Breast epithelium (tissue), 4 donors: ENCODE measurements at regions not wholly inside any gene's neighbourhood (a gene's known extent, or its start where the extent isn't known, plus 50 kb on each side); places are given as distances from the start of the nearest gene placed in this dataset.

Experiments used
- DNase-seq, 2 donors: peaks; one replicate each; pipeline ENCODE4 v3.0.0-alpha.2; 2019; ENCODE audit warnings: low spot score in 2 of 2
- H3K27ac ChIP-seq, 2 donors: fragments of 200-600 bp; sonication (generic) in 1 of 2; one replicate each; pipeline ENCODE4 v1.5.1; 2016 to 2019; ENCODE audit warnings: mild to moderate bottlenecking in 1 of 2
- H3K27me3 ChIP-seq, 2 donors: fragments of 200-600 bp; sonication (generic) in 1 of 2; one replicate each; pipeline versions ENCODE4 v1.5.1 to v1.6.0; 2017 to 2019; ENCODE audit warnings: control low read depth in 1 of 2, mild to moderate bottlenecking in 1 of 2
- H3K36me3 ChIP-seq: fragments of 200-600 bp; one replicate; pipeline ENCODE4 v1.5.1; 2019
- H3K4me1 ChIP-seq, 2 donors: fragments of 200-600 bp; sonication (generic); one replicate each; pipeline ENCODE4 v1.5.1; 2016 to 2019; ENCODE audit warnings: control low read depth in 1 of 2
- H3K4me3 ChIP-seq, 3 donors: fragments of 200-600 bp; sonication (generic); 1 replicate in 2 of 3; 2 replicates in 1 of 3; pipeline ENCODE4 v1.5.1; 2016 to 2019; ENCODE audit warnings: mild to moderate bottlenecking in 3 of 3, moderate library complexity in 2 of 3
- H3K9me3 ChIP-seq, 2 donors: fragments of 200-600 bp; sonication (generic) in 1 of 2; one replicate each; pipeline ENCODE4 v1.5.1; 2016 to 2019; ENCODE audit warnings: control low read depth in 1 of 2
- POLR2A ChIP-seq: fragments of 450-650 bp; IDR thresholded peaks from one replicate; pipeline ENCODE4 v1.6.1; 2016; ENCODE audit warnings: antibody characterized with exemption, mild to moderate bottlenecking, moderate library complexity
- POLR2AphosphoS5 ChIP-seq, 3 donors: sonication (generic); formaldehyde crosslinking; IDR thresholded peaks; one replicate each; pipeline ENCODE4 v1.6.1; 2017; ENCODE audit warnings: antibody characterized with exemption in 3 of 3
- intact Hi-C: fragments of 100-400 bp; cut with DNase I; formaldehyde crosslinking; loops from one replicate; pipeline ENCODE4 v1.15.1; 2023; ENCODE audit warnings: low total_unique reads
- TF ChIP-seq, protein P1 (sequence below), 3 donors: fragments of 450-650 bp; IDR thresholded peaks; one replicate each; pipeline ENCODE4 v1.5.1; 2016 to 2017; ENCODE audit warnings: antibody characterized with exemption in 3 of 3, mild to moderate bottlenecking in 3 of 3, moderate library complexity in 3 of 3

DNA sequence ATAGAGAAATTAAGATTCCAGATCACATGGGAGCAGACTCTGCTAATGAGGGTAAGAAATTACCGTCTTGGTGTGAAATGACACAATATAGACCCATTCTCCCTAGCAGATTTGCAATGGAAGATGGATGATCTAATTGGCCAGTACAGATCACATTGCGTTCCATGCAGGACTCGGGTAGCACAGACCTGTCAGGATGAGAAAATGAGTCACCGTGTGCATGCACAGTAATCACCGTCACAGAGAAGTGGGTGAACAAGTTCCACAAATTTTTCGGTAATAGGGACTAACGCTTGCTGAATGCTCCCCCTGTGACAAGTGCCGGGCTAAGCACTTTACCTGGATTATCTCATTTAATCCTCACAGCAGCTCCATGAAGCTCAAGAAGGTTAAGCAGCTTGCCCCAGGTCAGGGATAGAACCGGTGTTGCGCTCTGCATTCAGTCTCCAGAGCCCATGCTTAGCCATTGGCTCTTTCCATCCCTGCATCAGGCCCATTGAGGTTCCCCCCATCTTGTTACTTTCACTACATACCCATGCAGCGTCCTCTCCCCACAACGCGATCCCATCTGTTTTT lies 375.6 kb downstream of the FBXW7 start:
- Histone ChIP-seq H3K4me1 (no peaks in the 10 kb centered on the region), H3K9me3 (no peaks in the 10 kb centered on the region), H3K36me3 (no peaks in the 10 kb centered on the region), H3K4me3 (no peak overlapping the region), H3K27ac (no peak overlapping the region), H3K27me3 (no peaks in the 10 kb centered on the region)
- intact Hi-C loops, result no loop called here
- TF ChIP-seq POLR2A, result no peak
- TF ChIP-seq POLR2AphosphoS5 (IDR thresholded peaks at IDR 0.05), result no peak
- TF ChIP-seq, protein P1, sequence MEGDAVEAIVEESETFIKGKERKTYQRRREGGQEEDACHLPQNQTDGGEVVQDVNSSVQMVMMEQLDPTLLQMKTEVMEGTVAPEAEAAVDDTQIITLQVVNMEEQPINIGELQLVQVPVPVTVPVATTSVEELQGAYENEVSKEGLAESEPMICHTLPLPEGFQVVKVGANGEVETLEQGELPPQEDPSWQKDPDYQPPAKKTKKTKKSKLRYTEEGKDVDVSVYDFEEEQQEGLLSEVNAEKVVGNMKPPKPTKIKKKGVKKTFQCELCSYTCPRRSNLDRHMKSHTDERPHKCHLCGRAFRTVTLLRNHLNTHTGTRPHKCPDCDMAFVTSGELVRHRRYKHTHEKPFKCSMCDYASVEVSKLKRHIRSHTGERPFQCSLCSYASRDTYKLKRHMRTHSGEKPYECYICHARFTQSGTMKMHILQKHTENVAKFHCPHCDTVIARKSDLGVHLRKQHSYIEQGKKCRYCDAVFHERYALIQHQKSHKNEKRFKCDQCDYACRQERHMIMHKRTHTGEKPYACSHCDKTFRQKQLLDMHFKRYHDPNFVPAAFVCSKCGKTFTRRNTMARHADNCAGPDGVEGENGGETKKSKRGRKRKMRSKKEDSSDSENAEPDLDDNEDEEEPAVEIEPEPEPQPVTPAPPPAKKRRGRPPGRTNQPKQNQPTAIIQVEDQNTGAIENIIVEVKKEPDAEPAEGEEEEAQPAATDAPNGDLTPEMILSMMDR (IDR thresholded peaks at IDR 0.05), result no peak
- DNase-seq, result no peak

DNA sequence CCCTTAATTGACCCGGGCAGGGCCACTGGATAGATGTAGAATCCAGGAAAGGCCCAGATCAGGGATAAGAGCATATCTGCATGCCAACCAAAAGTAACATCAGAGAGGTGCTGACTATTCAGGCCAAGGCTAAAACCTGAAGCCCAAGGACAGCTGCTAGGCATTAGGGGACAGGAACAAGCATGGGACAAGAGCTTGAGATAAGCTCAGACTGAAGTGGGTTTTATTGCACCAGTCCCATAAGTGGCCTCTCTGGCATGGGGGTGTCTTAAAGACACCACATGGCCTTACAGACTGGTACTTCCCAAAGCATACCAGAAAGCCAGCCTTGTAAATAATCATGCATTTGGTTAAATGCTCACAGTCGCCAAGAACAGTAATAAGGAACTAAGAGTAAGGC lies 376.1 kb downstream of the FBXW7 start:
- no peak for DNase-seq
- Histone ChIP-seq H3K4me3 (no peak overlapping the region), H3K4me1 (no peaks in the 10 kb centered on the region), H3K27ac (no peak overlapping the region), H3K9me3 (no peaks in the 10 kb centered on the region), H3K36me3 (no peaks in the 10 kb centered on the region), H3K27me3 (no peaks in the 10 kb centered on the region)
- TF ChIP-seq POLR2AphosphoS5 (IDR thresholded peaks at IDR 0.05) (no peak), POLR2A (no peak)
- TF ChIP-seq, protein P1 (IDR thresholded peaks at IDR 0.05), result no peak
- intact Hi-C loops, result no loop called here

DNA sequence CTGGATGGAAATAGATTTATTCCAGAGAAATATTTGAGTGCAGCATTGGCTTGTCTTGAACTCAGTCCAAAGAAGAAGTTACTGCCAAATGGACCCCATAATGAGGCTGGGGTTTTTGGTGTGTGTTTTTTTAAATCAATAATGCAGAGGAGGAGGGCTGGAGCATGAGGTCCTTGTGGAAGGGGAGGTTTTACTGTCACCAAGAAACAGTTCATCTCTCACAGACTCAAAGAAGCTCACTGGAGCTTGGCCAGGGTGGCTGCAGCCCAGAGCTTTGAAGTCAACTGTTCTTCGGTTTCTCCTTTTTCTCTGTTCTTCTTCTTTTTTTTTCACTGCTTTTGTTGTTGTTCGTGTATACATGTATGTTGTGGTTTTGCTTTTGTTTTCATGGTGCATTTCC lies 377.7 kb downstream of the FBXW7 start:
- intact Hi-C loops, result no loop called here
- no peak overlapping the region for H3K4me3 ChIP-seq
- no peaks in the 10 kb centered on the region for H3K4me1 ChIP-seq
- TF ChIP-seq, protein P1 (IDR thresholded peaks at IDR 0.05), result no peak
- TF ChIP-seq POLR2AphosphoS5 (IDR thresholded peaks at IDR 0.05) (no peak), POLR2A (no peak)
- no peak overlapping the region for H3K27ac ChIP-seq
- no peaks in the 10 kb centered on the region for H3K27me3 ChIP-seq
- no peaks in the 10 kb centered on the region for H3K36me3 ChIP-seq
- no peak for DNase-seq
- H3K9me3 ChIP-seq, result no peaks in the 10 kb centered on the region

DNA sequence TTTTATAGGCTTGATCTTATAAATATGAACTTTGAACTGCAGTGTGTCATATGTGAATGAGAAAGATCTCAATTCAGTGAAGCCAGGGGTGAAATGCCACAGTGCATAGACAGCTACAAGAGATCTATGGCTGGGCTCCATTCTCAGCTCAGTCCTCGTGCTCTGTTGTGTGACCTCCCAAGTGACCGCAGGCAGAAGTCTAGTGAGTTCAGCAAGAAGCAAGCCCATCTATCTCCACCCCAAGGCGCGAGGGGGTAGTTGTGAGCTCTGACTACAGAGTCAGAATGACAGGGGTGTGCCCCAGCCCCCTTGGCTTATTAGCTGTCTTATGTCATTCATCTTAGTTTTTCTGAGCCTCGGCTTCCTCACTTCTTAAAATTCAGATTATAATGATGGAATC lies 378.3 kb downstream of the FBXW7 start:
- H3K27me3 ChIP-seq, result no peaks in the 10 kb centered on the region
- H3K4me1 ChIP-seq, result no peaks in the 10 kb centered on the region
- H3K27ac ChIP-seq, result no peak overlapping the region
- no peak overlapping the region for H3K4me3 ChIP-seq
- H3K9me3 ChIP-seq, result no peaks in the 10 kb centered on the region
- DNase-seq, result no peak
- H3K36me3 ChIP-seq, result no peaks in the 10 kb centered on the region
- TF ChIP-seq, protein P1 (IDR thresholded peaks at IDR 0.05), result no peak
- TF ChIP-seq POLR2A (no peak), POLR2AphosphoS5 (IDR thresholded peaks at IDR 0.05) (no peak)
- intact Hi-C loops, result no loop called here

DNA sequence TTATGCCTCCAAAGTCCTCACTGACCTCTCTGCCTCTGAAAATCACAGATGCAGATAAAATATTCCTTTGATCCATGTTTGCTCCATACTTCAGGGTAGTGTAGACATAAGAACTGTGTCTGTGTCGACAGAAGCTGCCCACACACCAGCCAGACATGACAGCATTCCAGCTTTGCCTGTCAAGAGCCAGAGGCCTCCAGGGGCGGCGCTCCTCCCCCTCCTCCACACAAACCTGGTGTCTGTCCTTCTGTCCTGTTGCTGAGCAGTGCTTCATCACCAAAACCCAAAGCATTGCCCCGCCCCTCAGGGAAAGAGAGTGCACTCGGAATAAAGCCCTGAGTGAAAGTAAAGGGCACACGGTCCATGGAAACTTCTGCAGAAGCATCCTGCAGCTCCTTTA lies 379.4 kb downstream of the FBXW7 start:
- no peaks in the 10 kb centered on the region for H3K9me3 ChIP-seq
- H3K27ac ChIP-seq, result no peak overlapping the region
- no peaks in the 10 kb centered on the region for H3K4me1 ChIP-seq
- no peaks in the 10 kb centered on the region for H3K27me3 ChIP-seq
- no peak for DNase-seq
- intact Hi-C loops, result no loop called here
- no peaks in the 10 kb centered on the region for H3K36me3 ChIP-seq
- no peak overlapping the region for H3K4me3 ChIP-seq
- TF ChIP-seq POLR2A (no peak), POLR2AphosphoS5 (IDR thresholded peaks at IDR 0.05) (no peak)
- TF ChIP-seq, protein P1 (IDR thresholded peaks at IDR 0.05), result no peak
